SU-DHL-6 (cell line): ENCODE measurements at regions not wholly inside any gene's neighbourhood (a gene's known extent, or its start where the extent isn't known, plus 50 kb on each side); places are given as distances from the start of the nearest gene placed in this dataset.

Experiments used
- EZH2phosphoT487 ChIP-seq: fragments of 200-600 bp; sonication (generic), shearing (Covaris generic); conservative IDR thresholded peaks from 2 replicates; pipeline ENCODE4 v1.6.1; 2018; ENCODE audit warnings: mild to moderate bottlenecking, antibody characterized with exemption, low read length, moderate library complexity, mixed read lengths
- TF ChIP-seq, protein P1 (sequence below): fragments of 200-600 bp; sonication (generic); IDR thresholded peaks from one replicate; pipeline ENCODE4 v1.5.1; 2017; ENCODE audit warnings: antibody characterized with exemption, mild to moderate bottlenecking, low read length, moderate library complexity; ENCODE audit not compliant: insufficient read depth, poor library complexity, severe bottlenecking

DNA sequence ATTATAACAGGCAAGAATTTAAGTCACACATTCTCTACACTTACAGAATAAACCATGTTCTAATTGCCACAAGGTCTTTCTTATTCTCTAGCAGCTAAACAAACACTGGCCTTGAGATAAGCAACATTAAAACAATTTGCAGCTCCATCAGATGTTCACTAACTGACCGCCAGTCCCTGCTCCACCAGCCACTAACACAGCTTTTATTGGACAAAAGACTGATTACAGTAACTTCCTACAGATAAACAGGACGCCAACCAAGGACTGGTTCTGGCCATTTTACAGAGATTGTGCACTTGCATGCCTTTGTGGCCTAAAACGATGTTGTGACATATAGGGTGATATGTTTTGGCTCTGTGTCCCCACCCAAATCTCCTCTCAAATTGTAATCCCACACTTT lies 388.9 kb upstream of the LRRC4C start:
- TF ChIP-seq, protein P1, sequence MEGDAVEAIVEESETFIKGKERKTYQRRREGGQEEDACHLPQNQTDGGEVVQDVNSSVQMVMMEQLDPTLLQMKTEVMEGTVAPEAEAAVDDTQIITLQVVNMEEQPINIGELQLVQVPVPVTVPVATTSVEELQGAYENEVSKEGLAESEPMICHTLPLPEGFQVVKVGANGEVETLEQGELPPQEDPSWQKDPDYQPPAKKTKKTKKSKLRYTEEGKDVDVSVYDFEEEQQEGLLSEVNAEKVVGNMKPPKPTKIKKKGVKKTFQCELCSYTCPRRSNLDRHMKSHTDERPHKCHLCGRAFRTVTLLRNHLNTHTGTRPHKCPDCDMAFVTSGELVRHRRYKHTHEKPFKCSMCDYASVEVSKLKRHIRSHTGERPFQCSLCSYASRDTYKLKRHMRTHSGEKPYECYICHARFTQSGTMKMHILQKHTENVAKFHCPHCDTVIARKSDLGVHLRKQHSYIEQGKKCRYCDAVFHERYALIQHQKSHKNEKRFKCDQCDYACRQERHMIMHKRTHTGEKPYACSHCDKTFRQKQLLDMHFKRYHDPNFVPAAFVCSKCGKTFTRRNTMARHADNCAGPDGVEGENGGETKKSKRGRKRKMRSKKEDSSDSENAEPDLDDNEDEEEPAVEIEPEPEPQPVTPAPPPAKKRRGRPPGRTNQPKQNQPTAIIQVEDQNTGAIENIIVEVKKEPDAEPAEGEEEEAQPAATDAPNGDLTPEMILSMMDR: no peak
- no peak for TF ChIP-seq EZH2phosphoT487
